GM18519 (cell line): ENCODE measurements at regions not wholly inside any gene's neighbourhood (a gene's known extent, or its start where the extent isn't known, plus 50 kb on each side); places are given as distances from the start of the nearest gene placed in this dataset.
"Not testable (repeated sequence)": the region's sequence is repeated elsewhere in the genome, so short reads cannot be mapped to it uniquely, and the experiment has no call there.

ENCODE experiments used
- ATAC-seq: cut with Tn5 transposase; IDR thresholded peaks from one replicate; pipeline ENCODE4 v1.9.1; 2021; ENCODE audit warnings: mild to moderate bottlenecking, moderate library complexity; ENCODE audit not compliant: unreplicated experiment, low FRiP score

DNA sequence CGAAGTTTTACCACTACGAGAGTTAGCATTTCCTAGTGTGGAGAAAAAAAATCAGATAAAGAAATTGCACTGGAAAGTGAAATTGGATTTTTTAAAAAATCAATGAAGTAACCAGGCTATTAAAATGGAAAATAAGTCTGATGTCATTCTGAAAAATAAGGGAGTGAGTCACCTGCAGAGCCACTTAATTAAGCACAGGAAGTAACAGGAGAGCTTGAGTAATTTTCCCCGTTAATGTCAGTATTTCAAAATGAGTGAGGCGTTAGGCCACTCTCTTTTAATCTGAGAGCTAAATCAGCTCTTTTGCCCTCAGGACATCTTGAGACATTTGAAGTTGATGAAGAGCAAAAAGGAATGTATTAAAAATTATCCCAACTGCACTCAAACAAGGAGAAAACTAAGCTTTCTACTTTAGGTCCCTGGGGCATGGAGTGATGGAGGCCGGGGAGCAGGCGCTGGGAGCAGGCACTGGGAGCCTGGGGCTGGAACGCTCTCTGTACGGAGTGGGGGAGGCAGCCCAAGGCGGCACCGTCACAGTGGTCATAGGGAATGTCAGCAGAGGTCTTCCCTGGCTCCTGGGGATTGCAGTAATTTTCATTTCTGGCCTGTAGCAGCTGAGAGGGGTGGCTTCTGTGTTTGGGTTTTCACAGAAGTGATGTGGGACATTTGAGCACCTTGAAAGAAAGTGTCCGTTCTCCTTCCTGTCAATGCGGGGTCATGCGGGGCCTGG, 194.6 kb downstream of the BCL2L11 start:
- not testable (repeated sequence) for ATAC-seq

DNA sequence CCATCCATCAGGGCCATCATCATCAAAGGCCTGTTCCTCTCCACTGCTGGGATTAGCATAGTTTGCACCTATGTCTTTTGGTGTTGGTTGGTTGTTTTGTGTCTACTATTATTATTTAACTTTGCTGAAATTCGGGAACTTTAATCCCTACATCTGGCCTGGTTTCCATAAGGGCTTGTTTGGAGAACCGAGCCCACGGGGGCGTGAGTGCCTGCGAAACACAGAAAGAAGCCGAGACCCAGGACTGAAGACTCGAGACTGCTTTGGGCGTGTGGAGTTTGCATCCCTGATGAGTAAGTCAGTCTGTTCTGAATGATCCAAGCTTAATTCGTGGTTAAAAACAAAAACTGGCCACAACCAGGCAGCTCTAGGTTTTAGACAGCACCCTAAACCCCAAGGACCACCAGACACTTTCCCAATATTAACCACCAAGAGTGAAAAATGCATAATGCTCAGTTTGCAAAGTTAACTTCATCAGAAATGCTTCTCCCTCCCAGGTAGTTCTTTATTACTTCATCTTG, 195.6 kb downstream of the BCL2L11 start:
- ATAC-seq = not testable (repeated sequence)

DNA sequence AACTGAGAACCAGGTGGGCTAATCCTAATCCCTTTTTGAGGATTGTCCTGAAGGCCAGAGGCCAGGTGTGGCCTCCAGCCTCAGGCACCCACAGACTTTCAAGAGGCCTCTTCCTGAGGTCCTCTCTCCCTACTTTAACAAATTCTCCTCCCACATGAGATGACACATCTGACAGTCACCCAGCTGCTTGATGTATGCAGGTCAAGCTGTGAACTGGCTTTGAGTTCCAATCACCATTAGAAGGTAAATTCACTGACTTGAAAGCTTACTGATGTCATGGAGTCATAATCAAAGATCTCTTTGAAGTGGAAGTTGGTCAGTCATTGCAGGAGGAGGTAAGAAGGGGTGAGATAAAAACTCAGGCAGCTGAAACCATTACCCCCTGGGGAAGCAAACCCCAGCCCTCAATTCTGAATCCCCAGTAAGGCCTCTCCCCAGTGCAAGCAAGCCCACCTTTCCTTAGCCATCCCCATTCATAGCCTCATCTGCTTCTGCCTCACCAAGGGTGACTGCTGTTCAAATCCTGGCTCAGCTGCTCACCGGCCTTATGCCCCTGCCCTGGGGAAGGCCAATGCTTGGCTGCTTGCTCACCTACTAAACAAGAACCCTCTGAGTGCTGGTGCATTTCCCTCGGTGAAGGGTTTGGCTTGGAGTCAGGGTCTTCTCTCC, 196.3 kb downstream of the BCL2L11 start:
- ATAC-seq = not testable (repeated sequence)

DNA sequence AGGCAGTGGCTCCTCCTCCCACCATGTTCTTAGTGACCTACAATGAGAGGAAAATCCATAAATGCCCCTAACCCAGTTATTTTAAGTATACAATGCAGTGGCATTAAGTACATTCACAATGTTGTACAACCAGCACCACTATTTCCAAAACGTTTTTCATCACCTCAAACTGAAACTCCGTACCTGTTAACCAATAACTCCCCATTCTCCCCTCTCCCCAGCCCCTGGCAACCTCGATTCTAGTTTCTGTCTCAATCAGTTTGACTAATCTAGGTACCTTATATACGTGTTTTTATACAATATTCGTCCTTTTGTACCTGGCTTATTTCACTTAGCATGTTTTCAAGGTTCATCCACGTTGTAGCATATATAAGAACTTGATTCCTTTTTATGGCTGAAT, 198.8 kb downstream of the BCL2L11 start:
- ATAC-seq = not testable (repeated sequence)

DNA sequence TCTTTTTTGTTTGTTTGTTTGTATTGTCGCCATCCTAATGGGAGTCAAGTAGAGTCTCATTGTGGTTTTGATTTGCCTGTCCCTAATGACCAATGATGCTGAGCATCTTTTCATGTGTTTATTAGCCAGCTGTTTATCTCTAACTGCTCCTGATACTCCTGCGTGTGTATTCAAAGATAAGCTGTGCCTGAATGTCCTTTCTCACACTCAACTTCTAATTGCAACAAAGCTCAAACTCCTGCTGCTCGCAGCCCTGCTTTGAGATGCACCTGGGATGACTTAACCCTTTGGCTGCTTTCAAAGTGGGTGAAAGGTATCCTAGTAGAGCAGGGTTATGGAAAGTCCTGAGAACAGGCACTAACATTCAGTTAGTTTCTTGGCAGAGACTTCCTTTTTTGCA, 199.6 kb downstream of the BCL2L11 start:
- ATAC-seq = not testable (repeated sequence)

DNA sequence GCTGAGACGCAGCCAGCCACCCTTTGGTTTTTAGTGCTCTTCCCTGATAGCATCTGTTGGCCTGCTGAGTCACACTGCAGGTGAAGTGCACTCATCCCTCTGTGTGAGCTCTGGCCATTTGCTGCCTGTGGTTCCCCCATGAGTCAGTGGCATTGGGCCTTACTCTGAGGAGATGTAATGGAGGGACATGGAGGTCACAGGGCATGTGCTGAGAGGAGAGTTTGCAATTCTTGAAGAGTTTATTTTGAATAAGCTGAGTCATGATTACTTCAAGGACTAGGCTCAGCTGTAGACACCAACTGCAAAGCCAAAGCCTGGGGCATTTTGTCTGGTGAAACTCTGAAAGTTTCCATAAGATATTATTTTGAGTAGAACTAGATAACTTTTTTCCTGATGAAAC, 200.3 kb downstream of the BCL2L11 start:
- ATAC-seq = not testable (repeated sequence)

DNA sequence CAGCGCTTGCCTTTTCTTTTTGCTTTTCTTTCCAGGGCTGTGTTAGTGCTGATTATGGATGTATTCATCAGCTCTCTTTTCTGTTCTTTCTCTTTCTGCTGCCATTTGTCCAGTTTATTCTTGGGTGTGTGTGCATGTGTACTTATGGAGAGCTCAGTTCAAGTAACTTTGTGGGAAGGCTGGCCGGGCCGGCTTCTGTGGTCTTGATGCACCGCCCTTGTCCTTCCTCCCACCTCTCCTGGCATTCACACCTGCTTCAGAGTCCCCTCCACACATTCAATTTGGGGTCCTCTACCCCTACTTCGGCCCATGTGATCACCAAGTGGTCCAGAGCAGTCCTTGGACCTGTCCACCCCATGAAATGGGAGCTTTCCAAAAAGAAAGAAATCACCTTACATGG, 202.7 kb downstream of the BCL2L11 start:
- ATAC-seq = not testable (repeated sequence)

DNA sequence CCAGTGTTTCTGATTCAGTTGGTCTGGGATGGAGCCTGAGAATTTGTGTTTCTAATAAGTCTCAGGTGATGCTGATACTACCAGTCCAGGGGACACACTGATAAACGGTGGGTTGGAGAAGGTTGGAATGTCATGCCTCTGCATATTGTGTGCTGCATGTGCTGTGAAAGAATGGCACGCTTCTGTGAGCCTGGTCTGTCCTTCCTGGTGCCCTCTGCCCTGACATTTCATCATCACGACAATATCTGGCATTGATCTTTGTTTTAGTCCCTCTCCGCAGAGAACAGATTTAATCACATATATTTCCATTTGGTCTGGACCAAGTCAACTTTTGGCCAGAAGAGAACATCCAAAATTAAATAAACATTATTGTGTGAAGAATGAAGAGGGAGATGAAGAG, 207.0 kb downstream of the BCL2L11 start:
- ATAC-seq = not testable (repeated sequence)

DNA sequence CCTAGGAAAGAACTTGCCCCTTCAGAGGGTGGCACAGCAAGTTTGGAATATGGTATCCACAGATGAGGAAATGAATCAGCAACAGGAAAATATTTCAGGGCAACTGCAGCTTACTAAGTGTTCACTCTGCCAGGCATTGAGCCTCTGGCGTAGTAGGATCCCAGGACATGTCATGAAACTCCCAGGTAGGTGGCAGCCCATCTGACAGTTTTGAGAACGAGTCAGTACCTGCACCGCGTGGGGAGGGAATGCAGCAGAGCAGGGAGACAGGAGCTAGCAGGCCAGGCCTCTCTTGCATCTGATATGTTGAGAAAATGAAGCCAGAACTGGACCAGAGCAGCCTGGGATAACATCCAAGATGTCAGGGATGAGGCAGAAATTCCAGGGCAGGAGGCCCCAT, 208.6 kb downstream of the BCL2L11 start:
- not testable (repeated sequence) for ATAC-seq

DNA sequence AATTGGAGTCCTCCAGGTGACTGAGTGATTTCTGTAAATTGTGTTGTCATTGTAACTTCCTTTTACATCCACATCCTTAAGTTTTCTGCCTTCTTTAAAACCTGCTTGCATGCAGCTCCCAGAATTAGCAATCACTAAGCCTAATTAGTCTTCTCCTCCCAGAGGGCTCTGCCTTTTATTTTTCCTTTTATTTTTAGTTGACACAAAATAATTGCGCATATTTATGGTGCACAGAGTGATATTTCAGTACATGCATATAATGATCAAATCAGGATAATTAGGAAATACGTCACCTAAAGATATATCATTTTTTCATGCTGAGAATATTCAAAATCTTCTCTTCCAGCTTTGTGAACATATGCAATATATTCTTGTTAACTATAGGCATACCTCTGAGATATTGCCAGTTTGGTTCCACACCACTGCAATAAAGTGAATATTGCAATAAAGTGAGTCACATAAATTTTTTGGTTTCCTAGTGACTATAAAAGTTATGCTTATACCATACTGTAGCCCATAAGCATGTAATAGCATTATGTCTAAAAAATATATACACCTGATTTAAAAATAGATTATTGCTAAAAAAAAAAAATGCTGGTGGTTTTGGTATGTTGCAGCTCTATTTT, 210.5 kb downstream of the BCL2L11 start:
- ATAC-seq = not testable (repeated sequence)

DNA sequence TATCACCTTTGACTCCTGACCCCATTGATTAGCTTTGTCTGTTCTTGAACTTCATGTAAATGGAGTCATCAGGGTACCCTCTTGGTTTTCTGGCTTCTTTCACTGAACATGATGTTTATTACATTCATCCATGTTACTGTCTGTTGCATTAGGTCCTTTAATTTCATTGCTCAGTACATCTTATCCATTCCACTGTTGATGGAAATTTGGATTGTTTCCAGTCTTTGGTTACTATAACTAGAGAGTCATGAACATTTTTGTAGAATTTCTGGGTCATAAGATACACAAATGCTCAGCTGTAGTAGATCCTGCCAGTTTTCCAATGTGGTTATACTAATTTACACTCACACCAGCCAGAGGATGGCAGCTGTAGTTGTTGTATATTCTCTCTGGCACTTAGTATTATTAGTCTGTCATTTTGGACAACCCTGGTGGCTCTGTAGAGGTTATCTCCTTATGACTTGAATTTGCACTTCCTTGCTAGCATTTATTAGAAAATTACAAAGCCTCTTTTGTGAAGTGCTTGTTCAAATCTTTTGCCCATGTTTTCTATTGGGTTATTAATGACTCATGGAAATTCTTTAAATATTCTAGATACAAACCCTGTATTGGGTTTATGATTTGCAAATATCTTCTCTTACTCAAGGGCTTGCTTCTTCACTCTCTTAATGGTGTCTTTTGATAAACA, 214.7 kb downstream of the BCL2L11 start:
- ATAC-seq = not testable (repeated sequence)

DNA sequence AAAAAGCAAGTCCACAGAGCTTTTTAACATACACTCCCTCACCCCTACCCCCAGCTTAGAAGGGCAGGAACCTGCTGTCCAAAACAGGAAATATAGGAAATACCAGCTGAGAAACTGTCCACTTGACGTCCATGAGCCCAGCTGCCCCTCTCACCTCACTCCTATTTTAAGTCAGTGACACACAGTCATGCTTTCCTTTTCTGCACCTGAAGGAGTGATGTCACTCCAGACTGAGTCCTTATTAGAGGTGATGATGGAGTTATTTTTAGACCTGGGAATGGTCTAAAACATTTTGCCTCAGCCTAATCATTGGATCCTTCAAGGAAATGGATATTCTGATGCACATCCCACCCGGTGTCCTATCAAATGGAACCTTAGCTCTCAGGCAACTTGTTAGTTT, 217.8 kb downstream of the BCL2L11 start:
- ATAC-seq = not testable (repeated sequence)

DNA sequence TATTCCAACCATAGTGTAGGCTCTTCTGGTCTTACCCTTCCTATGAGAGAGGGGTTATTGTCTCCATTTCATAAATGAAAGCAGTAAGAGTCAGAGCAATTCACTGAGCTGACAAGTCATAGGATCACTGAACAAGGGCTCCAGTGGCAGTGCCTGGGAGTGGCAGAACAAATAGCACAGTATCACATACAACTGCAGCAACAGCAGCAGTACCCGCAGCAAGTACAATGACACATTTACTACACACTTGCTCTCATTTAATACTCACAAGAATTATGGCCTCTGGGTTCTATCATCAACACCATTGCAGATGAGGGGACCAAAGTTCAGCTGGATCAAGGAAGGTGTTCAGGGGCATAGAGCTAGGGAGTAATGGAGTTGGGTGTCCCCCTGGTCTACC, 218.8 kb downstream of the BCL2L11 start:
- not testable (repeated sequence) for ATAC-seq

DNA sequence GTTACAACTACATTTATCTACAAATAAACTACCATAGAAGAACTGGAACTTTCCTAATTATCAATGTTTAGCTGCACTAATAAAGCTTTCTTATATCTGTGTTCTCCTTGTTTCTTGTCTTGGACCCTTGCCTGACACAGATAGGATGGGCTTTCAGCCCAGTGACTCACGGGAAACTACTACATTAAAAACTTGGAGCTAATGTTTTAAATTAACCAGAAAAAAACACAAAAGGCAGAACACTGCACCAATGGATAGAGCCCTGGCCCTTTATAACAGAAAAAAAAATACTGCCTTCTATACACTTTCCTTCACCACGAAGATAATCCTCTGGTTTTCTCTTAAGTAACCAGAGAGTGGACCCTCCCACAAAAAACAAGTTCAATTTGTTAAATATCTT, 223.9 kb downstream of the BCL2L11 start:
- not testable (repeated sequence) for ATAC-seq

DNA sequence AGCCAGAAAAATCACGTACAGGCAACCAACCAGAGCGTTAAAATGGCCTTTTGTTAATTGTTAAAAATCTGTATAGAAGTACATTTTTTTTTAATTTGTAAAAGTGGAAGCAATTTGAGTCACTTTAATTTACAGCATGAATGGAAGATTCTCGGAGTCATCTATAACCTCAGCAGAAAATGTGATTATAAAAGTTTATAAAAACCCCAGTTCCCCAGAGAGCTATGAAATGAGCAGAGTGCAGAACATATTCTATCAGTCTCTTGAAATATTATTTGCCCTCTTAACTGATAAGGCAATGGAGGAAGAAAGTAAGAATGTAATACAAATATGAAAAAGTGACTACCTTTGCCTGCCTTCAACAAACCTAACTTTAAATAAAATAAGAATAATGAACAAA, 224.7 kb downstream of the BCL2L11 start:
- ATAC-seq = not testable (repeated sequence)

DNA sequence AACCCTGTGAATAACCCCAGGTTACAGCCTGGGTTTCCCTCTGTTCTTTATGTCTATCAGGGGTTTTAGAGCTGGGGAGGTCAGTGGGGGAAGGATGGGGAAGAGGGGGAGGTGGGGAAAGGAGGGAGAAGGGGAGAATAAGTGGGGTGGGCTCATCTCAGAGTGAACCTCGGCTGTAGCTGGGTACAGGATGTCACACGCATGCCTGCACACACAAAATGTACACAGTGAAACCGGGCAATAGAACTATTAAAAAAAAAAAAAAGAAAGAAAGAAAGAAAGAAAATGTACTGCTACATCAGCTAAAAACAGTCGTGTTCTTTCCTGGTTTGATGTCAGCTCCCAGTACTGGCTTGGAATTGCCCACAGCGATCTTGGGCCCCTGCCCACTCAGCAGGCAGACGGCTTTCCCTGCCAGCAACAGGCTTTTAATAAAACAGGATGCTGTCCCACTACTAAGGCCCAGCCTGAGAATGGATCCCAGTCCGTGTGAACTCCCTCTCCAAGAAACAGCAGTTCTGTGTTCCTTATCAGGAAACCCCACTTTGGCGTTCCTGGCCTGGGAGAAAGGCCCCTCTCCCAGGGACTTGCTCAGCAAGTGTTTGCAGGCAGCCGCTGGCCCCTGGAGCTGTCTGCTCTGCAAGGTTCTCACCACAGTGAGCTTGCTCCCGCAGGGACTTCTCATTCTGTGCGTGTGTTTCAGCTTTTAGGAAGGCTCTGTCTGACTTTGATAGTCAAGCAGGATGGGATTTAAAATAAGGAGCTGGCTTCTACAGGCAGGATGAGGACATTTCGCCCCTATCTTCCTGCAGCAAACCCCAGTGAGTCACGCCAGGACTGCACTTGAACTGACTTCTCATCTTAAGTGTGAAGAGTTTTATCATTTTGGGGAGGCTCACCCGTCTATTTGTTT, 225.6 kb downstream of the BCL2L11 start:
- not testable (repeated sequence) for ATAC-seq

DNA sequence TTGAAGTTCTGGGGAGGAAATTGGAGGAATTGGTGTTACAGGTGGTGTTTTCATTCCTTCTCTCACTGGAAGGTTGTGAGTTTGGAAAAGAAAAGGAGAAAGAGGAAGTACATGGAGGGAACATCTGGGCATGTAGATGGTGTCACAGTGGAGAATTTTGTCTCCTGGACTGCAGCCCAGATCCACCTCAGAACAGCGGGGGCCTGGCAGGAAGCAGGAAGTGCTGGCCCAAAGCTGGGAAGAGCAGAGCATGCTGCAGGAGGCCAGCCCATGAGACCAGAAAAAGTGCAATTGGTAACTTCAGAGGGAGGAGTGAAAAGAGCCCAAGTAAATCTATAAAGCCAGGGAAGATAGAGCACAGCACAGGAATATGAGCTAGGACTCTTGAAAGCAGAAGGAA, 227.0 kb downstream of the BCL2L11 start:
- not testable (repeated sequence) for ATAC-seq

DNA sequence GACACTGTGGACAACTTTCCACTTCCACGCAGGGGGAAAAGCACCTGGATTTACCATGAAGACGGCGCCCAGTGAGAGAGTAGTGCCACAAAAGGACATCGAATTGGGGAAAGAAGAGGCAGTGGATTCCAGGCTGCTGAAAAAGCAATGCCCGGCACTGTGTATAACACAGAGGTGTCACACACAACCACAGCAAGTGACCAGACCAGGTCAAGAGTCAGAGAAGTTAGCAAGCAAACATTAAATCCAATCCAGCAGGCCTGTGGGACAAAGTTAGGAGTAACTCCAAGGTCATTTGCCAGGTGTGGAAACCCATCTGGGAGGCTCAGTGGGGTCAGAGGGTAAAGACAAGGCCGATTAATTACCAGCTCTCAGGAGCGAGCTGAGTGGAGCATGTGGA, 227.6 kb downstream of the BCL2L11 start:
- ATAC-seq = not testable (repeated sequence)

DNA sequence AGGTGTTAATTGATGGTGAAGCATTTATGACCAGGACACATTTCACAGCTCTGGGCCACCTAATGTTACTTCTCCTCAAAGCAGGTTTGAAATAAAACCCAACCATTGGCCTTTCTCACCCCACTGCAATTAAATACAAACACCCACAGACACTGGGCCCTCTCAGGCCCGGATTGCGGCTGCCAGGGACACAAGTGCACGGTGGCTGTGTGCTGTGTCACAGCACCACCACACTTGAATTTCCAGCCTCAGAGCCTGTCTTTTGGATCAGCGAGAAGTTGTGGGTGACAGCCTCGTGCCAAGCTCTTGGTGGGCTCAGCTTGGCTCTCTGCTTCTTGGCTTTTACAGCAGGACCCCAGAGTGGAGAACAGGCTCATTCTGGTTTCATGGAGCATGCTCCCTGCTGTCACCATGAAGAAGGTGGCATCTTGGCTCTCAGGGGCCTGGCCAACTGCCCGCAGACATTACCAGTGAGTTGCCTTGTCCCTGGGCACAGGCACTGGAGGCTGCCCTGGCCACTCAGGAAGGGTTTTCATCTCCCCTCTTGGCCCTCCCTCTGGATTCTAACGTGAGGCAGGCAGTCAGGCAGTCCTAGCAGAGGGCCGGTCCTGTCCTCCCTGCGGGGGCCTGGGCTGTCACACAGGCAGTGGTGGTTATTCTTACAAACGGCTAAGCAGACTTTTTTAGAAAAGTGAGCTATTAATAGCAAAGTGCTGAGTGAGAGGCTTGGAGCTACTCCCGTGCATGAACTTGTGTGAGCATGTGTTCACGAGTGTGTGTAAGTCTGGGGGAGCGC, 234.5 kb downstream of the BCL2L11 start:
- ATAC-seq = not testable (repeated sequence)
